CD14-positive monocyte (primary cell): ENCODE measurements at regions not wholly inside any gene's neighbourhood (a gene's known extent, or its start where the extent isn't known, plus 50 kb on each side); places are given as distances from the start of the nearest gene placed in this dataset.
A peak's percentile ranks its signal among the peaks of the same experiment; 100 is the strongest.

Source experiments
- DNase-seq, 3 donors: peaks; one replicate each; pipeline ENCODE4 v3.0.0-alpha.2; 2011 to 2022
- H2AFZ ChIP-seq: 2 replicates; pipeline ENCODE4 v1.6.0; 2012; ENCODE audit warnings: mild to moderate bottlenecking, low read depth, low read length, inconsistent platforms; ENCODE audit not compliant: insufficient read depth, poor library complexity, severe bottlenecking
- H3K27ac ChIP-seq, 2 donors: 1 replicate in 1 of 2; 2 replicates in 1 of 2; pipeline ENCODE4 v1.5.1; 2012 to 2013; ENCODE audit warnings: low read length in 2 of 2, control low read depth in 1 of 2, inconsistent platforms in 1 of 2, low read depth in 1 of 2, mild to moderate bottlenecking in 1 of 2
- H3K27me3 ChIP-seq, 2 donors: one replicate each; pipeline versions ENCODE4 v1.6.0 to v1.6.1; 2011 to 2013; ENCODE audit warnings: low read length in 2 of 2; ENCODE audit not compliant: control insufficient read depth in 2 of 2, insufficient read depth in 2 of 2
- H3K36me3 ChIP-seq, 2 donors: replicated peaks in 1 of 2; 1 replicate in 1 of 2; 2 replicates in 1 of 2; pipeline versions ENCODE4 v1.5.1 to v1.6.1; 2012 to 2013; ENCODE audit warnings: low read length in 2 of 2, control low read depth in 1 of 2, inconsistent platforms in 1 of 2, mild to moderate bottlenecking in 1 of 2; ENCODE audit not compliant: insufficient read depth in 2 of 2, control insufficient read depth in 1 of 2
- H3K4me1 ChIP-seq, 2 donors: 1 replicate in 1 of 2; 2 replicates in 1 of 2; pipeline versions ENCODE4 v1.5.1 to v1.6.1; 2012 to 2013; ENCODE audit warnings: low read length in 2 of 2, control low read depth in 1 of 2, inconsistent platforms in 1 of 2, mild to moderate bottlenecking in 1 of 2, moderate library complexity in 1 of 2; ENCODE audit not compliant: insufficient read depth in 2 of 2, control insufficient read depth in 1 of 2
- H3K4me2 ChIP-seq: replicated peaks from 2 replicates; pipeline ENCODE3; 2012; ENCODE audit warnings: low read length, moderate library complexity, mild to moderate bottlenecking; ENCODE audit not compliant: poor library complexity, severe bottlenecking; ENCODE audit errors: extremely low read depth
- H3K4me3 ChIP-seq, 3 experiments: fragments of 200-600 bp in 1 of 3; sonication (generic) in 1 of 3; replicated peaks in 1 of 3; 1 replicate in 2 of 3; 2 replicates in 1 of 3; pipeline ENCODE4 v1.5.1; 2011 to 2013; ENCODE audit warnings: low read length in 3 of 3, mild to moderate bottlenecking in 3 of 3, control low read depth in 2 of 3, low read depth in 2 of 3, inconsistent platforms in 1 of 3, moderate library complexity in 1 of 3
- H3K79me2 ChIP-seq: 2 replicates; pipeline ENCODE4 v1.6.0; 2012; ENCODE audit warnings: mild to moderate bottlenecking, control low read depth, inconsistent platforms, low read length, moderate library complexity; ENCODE audit not compliant: insufficient read depth
- H3K9ac ChIP-seq: 2 replicates; pipeline ENCODE4 v1.6.0; 2017; ENCODE audit warnings: low read length, mild to moderate bottlenecking; ENCODE audit not compliant: insufficient read depth, poor library complexity, severe bottlenecking
- H3K9me3 ChIP-seq, 2 donors: replicated peaks in 1 of 2; 1 replicate in 1 of 2; 2 replicates in 1 of 2; pipeline versions ENCODE4 v1.5.1 to v1.6.1; 2012 to 2013; ENCODE audit warnings: low read length in 2 of 2, control low read depth in 1 of 2; ENCODE audit not compliant: control insufficient read depth in 1 of 2, insufficient read depth in 1 of 2
- H4K20me1 ChIP-seq: 2 replicates; pipeline ENCODE4 v1.6.0; 2012; ENCODE audit warnings: mild to moderate bottlenecking, low read length, control low read depth, moderate library complexity; ENCODE audit not compliant: insufficient read depth
- H3K27ac Mint-ChIP-seq, 7 donors: one replicate each; pipeline ENCODE4 v1.8.0; 2020; ENCODE audit warnings: mild to moderate bottlenecking in 7 of 7, mixed read lengths in 7 of 7, moderate library complexity in 6 of 7, inconsistent platforms in 2 of 7
- H3K27me3 Mint-ChIP-seq, 3 donors: one replicate each; pipeline ENCODE4 v1.8.0; 2021 to 2022; ENCODE audit warnings: low read depth in 3 of 3, mild to moderate bottlenecking in 3 of 3, mixed read lengths in 3 of 3, moderate library complexity in 3 of 3, inconsistent platforms in 1 of 3
- H3K36me3 Mint-ChIP-seq, 2 donors: one replicate each; pipeline ENCODE4 v1.8.0; 2020; ENCODE audit warnings: mixed read lengths in 2 of 2, inconsistent platforms in 1 of 2, mild to moderate bottlenecking in 1 of 2
- H3K4me1 Mint-ChIP-seq: one replicate; pipeline ENCODE4 v1.8.0; 2020; ENCODE audit warnings: mild to moderate bottlenecking, mixed read lengths
- H3K4me3 Mint-ChIP-seq, 2 donors: one replicate each; pipeline ENCODE4 v1.8.0; 2020; ENCODE audit warnings: mild to moderate bottlenecking in 2 of 2, mixed read lengths in 2 of 2, moderate library complexity in 1 of 2
- H3K9me3 Mint-ChIP-seq, 7 donors: one replicate each; pipeline ENCODE4 v1.8.0; 2020 to 2022; ENCODE audit warnings: mixed read lengths in 7 of 7, mild to moderate bottlenecking in 6 of 7, moderate library complexity in 6 of 7, inconsistent platforms in 2 of 7
- CTCF ChIP-seq: fragments of 200-600 bp; IDR thresholded peaks from one replicate; pipeline ENCODE4 v1.8.0; 2022; ENCODE audit warnings: antibody characterized with exemption, mild to moderate bottlenecking
- WGBS: methylation state at CpG from one replicate; pipeline ENCODE4 v1.1.5; 2013; ENCODE audit warnings: missing lambda C conversion rate; ENCODE audit not compliant: insufficient coverage; 5-methylcytosine and 5-hydroxymethylcytosine counted together
- intact Hi-C, 2 donors: fragments of 100-400 bp; cut with micrococcal nuclease; formaldehyde crosslinking; loops; one replicate each; pipeline versions ENCODE4 v1.15.0 to v1.15.1; 2023

GRCh38 chr9:129272348-129273025, 94.4 kb upstream of the IER5L start:
- TF ChIP-seq CTCF, result no peak
- Histone ChIP-seq H3K79me2 (no peaks in the 10 kb centered on the region), H4K20me1 (no peaks in the 10 kb centered on the region), H2AFZ (no peak overlapping the region), H3K27me3 (peaks cover 0 to 7% of the 10 kb centered on the region in 2 donors), H3K36me3 (no peaks in the 10 kb centered on the region), H3K4me3 (no peak overlapping the region), H3K27ac (no peak overlapping the region), H3K4me2 (no peak overlapping the region), H3K9me3 (no peaks in the 10 kb centered on the region), H3K9ac (no peak overlapping the region), H3K4me1 (peaks cover 14 to 18% of the 10 kb centered on the region in 2 donors)
- Mint-ChIP-seq H3K9me3 (peaks cover 0 to 3% (median 0%) of the 10 kb centered on the region in 7 donors), H3K27me3 (peaks cover 18 to 27% (median 22%) of the 10 kb centered on the region in 3 donors), H3K4me3 (no peak overlapping the region), H3K36me3 (no peaks in the 10 kb centered on the region), H3K4me1 (peaks cover 27% of the 10 kb centered on the region), H3K27ac (peak overlapping the region in 1 of 7 donors; percentile 61)
- DNase-seq, result no peak
- intact Hi-C loops, result no loop called here
- 100% methylated on average over 5 of the region's 9 CpGs for WGBS

- Mint-ChIP-seq H3K27ac (peak overlapping the region in 1 of 7 donors; percentile 16), H3K36me3 (no peaks in the 10 kb centered on the region), H3K4me3 (peak overlapping the region; percentile 48 to 81), H3K9me3 (peaks cover 0 to 3% (median 0%) of the 10 kb centered on the region in 7 donors), H3K27me3 (peaks cover 13 to 19% (median 14%) of the 10 kb centered on the region in 3 donors), H3K4me1 (peaks cover 21% of the 10 kb centered on the region)
- intact Hi-C loops, result no loop called here
- 0% methylated on average over 6 of the region's 11 CpGs for WGBS
- DNase-seq, result no peak
- peak overlapping the region; percentile 39 for H3K4me2 ChIP-seq
- no peak for TF ChIP-seq CTCF
- H3K9me3 ChIP-seq, result no peaks in the 10 kb centered on the region
- peak overlapping the region; percentile 59 for H2AFZ ChIP-seq
- H3K9ac ChIP-seq, result no peak overlapping the region
- H3K27me3 ChIP-seq, result peaks cover 0 to 7% of the 10 kb centered on the region in 2 donors
- no peaks in the 10 kb centered on the region for H3K36me3 ChIP-seq
- no peaks in the 10 kb centered on the region for H3K79me2 ChIP-seq
- H3K27ac ChIP-seq, result no peak overlapping the region
- H4K20me1 ChIP-seq, result no peaks in the 10 kb centered on the region
- H3K4me3 ChIP-seq, result peak overlapping the region in 1 of 3 experiments; percentile 47
- peaks cover 14 to 18% of the 10 kb centered on the region in 2 donors for H3K4me1 ChIP-seq
These were observed 92.9 kb upstream of the IER5L start for GRCh38 chr9:129270903-129271431.
